ENCODE measurements at regions not wholly inside any gene's neighbourhood (a gene's known extent, or its start where the extent isn't known, plus 50 kb on each side); places are given as distances from the start of the nearest gene placed in this dataset.
A peak's percentile ranks its signal among the peaks of the same experiment; 100 is the strongest.

DNA sequence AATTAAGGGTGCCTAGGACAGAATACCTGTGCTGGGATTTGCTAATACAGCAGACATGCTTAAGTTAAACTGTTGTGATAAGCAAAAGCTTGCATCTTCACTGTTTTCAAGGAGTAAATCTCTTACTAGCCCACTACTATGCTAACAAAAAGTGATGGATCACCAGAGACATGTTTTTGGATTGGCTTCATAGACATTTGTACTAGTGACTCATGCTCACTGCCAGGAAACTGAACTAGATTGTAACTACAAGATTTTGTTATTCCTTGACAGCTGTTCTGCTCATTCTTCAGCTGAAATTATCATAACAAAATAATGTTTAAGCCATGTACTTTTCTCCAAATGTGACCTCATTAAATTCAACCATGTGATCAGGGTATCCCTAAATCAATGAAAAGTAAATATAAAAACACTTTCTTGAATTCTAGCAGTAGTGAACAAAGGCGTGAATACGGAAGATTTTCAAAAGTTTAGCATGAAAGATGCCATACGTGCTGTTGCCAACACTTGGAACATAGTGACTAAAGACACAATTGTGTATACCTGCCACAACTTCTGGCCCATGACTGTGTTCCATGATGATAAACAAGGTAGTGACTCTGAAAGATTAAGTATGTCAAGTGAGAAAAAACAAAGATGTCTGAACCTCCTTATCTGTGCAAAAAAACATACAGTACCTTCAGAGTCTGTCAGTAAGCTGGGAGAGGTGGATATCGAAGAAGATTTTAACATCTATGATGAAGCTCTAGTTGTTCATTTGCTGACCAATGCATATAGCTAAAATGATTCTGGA lies 154.0 kb downstream of the BTC start:
- Histone ChIP-seq H3K27ac (no peak overlapping the region), H3K4me1 (replicated peaks in 1 of 2) (no peaks in the 10 kb centered on the region), H3K4me3 (no peak overlapping the region)
- WGBS, 10 experiments, result 0 to 100% (median 82%) methylated on average over 1 to 4 of the region's 4 CpGs
- in situ Hi-C loops (cut with MboI; ENCODE audit: low pct_unique_long_range_greater_than_20kb in 2 of 9, low sequenced_read_pairs in 9 of 9, unreplicated experiment in 9 of 9), result no loop called here
- ATAC-seq (replicated peaks in 6 of 8), result peak in 3 of 8 experiments; percentile 67 to 96 (median 93)

DNA sequence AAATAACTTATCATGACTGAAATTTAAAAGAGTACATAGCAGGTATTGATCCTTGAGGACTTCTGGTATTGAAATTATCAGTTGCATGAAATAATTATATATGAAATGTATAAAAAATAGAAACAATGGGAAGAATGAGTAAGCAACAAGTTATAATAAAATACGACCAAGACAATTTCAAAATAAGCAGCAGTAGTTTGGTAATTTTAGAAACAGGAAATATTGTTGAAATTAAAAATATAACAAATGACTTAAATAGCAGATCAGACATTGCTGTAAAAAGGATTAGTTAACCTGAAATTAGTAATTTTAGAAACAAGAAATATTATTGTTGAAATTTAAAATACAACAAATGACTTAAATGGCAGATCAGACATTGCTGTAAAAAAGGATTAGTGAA lies 152.3 kb downstream of the BTC start:
- no peaks in the 10 kb centered on the region for H3K4me1 ChIP-seq (replicated peaks in 1 of 2)
- H3K4me3 ChIP-seq, result no peak overlapping the region
- H3K27ac ChIP-seq, result no peak overlapping the region
- in situ Hi-C loops (cut with MboI; ENCODE audit: low pct_unique_long_range_greater_than_20kb in 2 of 9, low sequenced_read_pairs in 9 of 9, unreplicated experiment in 9 of 9), result no loop called here
- 3 to 100% (median 83%) methylated on average over 1 of the region's 1 CpG; no CpG with 5 or more reads in 1 of the 10 experiments for WGBS, 10 experiments
- ATAC-seq (replicated peaks in 6 of 8), result no peak

DNA sequence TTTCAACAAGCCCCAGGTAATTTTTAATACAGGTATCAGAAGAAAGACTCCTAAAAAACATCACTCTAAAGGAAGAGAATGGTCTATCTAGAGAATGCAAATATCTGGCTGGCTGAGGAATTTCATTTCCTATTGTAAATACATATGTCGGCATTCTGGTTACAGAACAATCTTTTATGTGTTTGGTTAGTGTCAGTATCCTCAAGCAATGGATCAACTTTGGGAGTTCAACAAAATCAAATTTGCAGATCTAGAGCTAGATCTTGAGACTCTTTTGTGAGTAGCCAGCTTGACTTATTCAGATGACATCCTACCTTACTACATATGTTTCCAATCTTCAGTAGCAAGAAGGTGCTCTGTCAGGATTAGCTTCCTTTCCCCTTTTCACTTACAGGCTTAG lies 145.1 kb downstream of the BTC start:
- in situ Hi-C loops (cut with MboI; ENCODE audit: low pct_unique_long_range_greater_than_20kb in 2 of 9, low sequenced_read_pairs in 9 of 9, unreplicated experiment in 9 of 9), result no loop called here

DNA sequence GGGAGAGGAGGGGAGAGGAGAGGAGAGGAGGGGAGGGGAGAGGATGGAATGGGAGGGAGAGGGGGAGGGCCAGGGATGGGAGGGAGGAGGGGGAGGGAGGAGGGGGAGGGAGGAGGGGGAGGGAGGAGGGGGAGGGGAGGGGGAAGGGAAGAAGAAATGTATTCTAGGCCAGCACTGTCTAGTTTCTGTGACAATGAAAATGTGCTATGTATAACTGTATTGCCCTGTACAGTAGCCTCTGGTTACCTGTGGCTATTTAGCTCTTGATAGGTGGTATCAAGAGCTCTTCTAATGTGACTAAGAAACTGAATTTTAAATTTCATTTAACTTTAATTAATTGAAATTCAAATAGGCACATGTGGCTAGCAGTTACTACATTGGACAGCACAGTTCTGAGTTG lies 143.1 kb downstream of the BTC start:
- in situ Hi-C loops (cut with MboI; ENCODE audit: low pct_unique_long_range_greater_than_20kb in 2 of 9, low sequenced_read_pairs in 9 of 9, unreplicated experiment in 9 of 9), result loop anchor here in 3 of 9 experiments (25.0 kb wide), 4 partner anchors 114 to 314 kb away; partner anchors contain the start of gene EREG (in 1 of the 3)
- Histone ChIP-seq H3K4me3 (no peak overlapping the region), H3K27ac (no peak overlapping the region), H3K4me1 (replicated peaks in 1 of 2) (no peaks in the 10 kb centered on the region)
- no peak for ATAC-seq (replicated peaks in 6 of 8)

More for the DNA sequence above, 145.1 kb downstream of the BTC start:
- no peak for ATAC-seq (replicated peaks in 6 of 8)
- 86 to 100% (median 100%) methylated on average over 1 of the region's 1 CpG; no CpG with 5 or more reads in 3 of the 10 experiments for WGBS, 10 experiments
- Histone ChIP-seq H3K4me3 (no peak overlapping the region), H3K4me1 (replicated peaks in 1 of 2) (no peaks in the 10 kb centered on the region), H3K27ac (no peak overlapping the region)

DNA sequence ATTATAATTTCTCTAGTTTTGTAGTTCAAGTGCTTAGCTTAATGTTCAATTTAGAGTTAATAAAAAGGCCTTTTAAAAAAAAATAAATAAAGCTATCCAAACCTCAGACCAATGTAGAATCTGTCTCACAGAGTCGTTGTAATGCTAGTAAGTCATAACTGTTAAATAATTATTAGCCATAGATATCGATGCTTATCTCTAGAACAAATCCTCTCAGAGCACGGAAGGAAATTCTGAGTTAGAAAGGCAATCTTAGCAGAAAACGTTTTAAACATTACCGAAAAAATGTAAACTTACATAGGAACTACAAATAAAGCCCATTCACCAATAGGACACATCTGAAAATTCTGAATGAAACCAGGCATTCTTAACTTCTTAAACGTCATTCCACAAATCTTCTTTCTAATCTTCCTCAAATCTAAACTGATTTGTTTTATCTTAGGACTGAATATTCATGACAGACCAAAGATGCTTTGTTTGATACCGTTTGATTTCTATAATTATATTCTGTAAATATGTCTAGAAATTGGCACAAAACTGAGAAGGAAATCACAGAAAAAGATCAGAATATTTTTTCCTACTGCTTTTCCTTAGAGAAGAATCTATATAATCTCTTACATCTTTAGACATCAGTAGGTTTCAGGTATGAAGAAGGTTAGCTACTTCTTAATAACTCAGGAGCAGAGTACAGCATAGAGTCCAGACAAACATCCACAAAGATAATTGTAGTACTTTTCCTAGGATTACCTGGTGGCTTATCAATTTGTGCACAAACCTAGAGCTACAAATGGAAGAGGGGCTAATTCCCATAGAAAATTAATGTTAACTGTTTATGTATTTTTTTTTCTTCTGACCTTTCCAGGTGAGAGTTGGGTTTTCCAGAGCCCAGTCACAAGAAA lies 140.7 kb downstream of the BTC start:
- no peaks in the 10 kb centered on the region for H3K4me1 ChIP-seq (replicated peaks in 1 of 2)
- WGBS, 10 experiments, result 56 to 93% (median 66%) methylated on average over 3 to 7 of the region's 7 CpGs
- in situ Hi-C loops (cut with MboI; ENCODE audit: low pct_unique_long_range_greater_than_20kb in 2 of 9, low sequenced_read_pairs in 9 of 9, unreplicated experiment in 9 of 9), result loop anchor here in 3 of 9 experiments (25.0 kb wide), 4 partner anchors 116 to 316 kb away; partner anchors contain the start of gene EREG (in 1 of the 3)
- no peak for ATAC-seq (replicated peaks in 6 of 8)
- H3K27ac ChIP-seq, result no peak overlapping the region
- no peak overlapping the region for H3K4me3 ChIP-seq

DNA sequence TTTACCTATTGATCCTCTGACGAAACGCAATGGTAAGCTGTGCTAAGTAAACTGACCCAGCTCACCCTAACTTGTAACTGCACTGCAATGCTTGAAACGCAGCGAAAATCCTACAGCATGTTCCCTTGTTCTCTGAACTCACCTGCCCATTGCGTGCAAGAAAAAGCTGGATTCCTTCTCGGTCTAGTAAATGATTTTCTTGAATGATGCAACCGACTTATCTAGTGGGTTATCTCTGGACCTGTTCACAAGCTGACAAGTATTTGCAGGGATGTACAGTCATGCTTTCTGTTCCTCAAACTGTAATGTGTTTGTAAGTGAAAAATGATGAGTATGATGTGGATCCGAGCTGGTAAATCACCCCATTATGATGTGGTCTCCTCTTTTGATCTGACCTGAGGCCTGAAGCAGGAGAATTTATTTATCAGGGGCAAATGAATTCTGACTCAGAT lies 140.1 kb downstream of the BTC start:
- Histone ChIP-seq H3K27ac (no peak overlapping the region), H3K4me3 (no peak overlapping the region), H3K4me1 (replicated peaks in 1 of 2) (no peaks in the 10 kb centered on the region)
- WGBS, 10 experiments, result 33 to 100% (median 81%) methylated on average over 1 to 8 of the region's 8 CpGs; no CpG with 5 or more reads in 2 of the 10 experiments
- ATAC-seq (replicated peaks in 6 of 8), result no peak
- in situ Hi-C loops (cut with MboI; ENCODE audit: low pct_unique_long_range_greater_than_20kb in 2 of 9, low sequenced_read_pairs in 9 of 9, unreplicated experiment in 9 of 9), result loop anchor here in 3 of 9 experiments (25.0 kb wide), 4 partner anchors 117 to 317 kb away; partner anchors contain the start of gene EREG (in 1 of the 3)

GRCh38 chr4:74656596-74656995 lies 137.7 kb downstream of the BTC start:
- in situ Hi-C loops (cut with MboI; ENCODE audit: low pct_unique_long_range_greater_than_20kb in 2 of 9, low sequenced_read_pairs in 9 of 9, unreplicated experiment in 9 of 9), result loop anchor here in 3 of 9 experiments (25.0 kb wide), 4 partner anchors 119 to 319 kb away; partner anchors contain the start of gene EREG (in 1 of the 3)
- Histone ChIP-seq H3K4me3 (no peak overlapping the region), H3K4me1 (replicated peaks in 1 of 2) (no peaks in the 10 kb centered on the region), H3K27ac (no peak overlapping the region)
- ATAC-seq (replicated peaks in 6 of 8), result no peak
- WGBS, 10 experiments, result 56 to 100% (median 100%) methylated on average over 1 of the region's 1 CpG; no CpG with 5 or more reads in 1 of the 10 experiments

GRCh38 chr4:74658116-74658515 lies 136.2 kb downstream of the BTC start:
- 44 to 100% (median 91%) methylated on average over 1 of the region's 1 CpG; no CpG with 5 or more reads in 4 of the 10 experiments for WGBS, 10 experiments
- Histone ChIP-seq H3K27ac (no peak overlapping the region), H3K4me1 (replicated peaks in 1 of 2) (no peaks in the 10 kb centered on the region), H3K4me3 (no peak overlapping the region)
- in situ Hi-C loops (cut with MboI; ENCODE audit: low pct_unique_long_range_greater_than_20kb in 2 of 9, low sequenced_read_pairs in 9 of 9, unreplicated experiment in 9 of 9), result loop anchor here in 3 of 9 experiments (25.0 kb wide), 4 partner anchors 121 to 321 kb away; partner anchors contain the start of gene EREG (in 1 of the 3)
- no peak for ATAC-seq (replicated peaks in 6 of 8)

GRCh38 chr4:74659576-74660411 lies 134.5 kb downstream of the BTC start:
- no peak overlapping the region for H3K27ac ChIP-seq
- 21 to 100% (median 72%) methylated on average over 1 to 3 of the region's 3 CpGs; no CpG with 5 or more reads in 1 of the 10 experiments for WGBS, 10 experiments
- ATAC-seq (replicated peaks in 6 of 8), result peak in 4 of 8 experiments; percentile 36 to 94 (median 68)
- in situ Hi-C loops (cut with MboI; ENCODE audit: low pct_unique_long_range_greater_than_20kb in 2 of 9, low sequenced_read_pairs in 9 of 9, unreplicated experiment in 9 of 9), result loop anchor here in 3 of 9 experiments (25.0 kb wide), 4 partner anchors 122 to 322 kb away; partner anchors contain the start of gene EREG (in 1 of the 3)
- H3K4me3 ChIP-seq, result no peak overlapping the region
- no peaks in the 10 kb centered on the region for H3K4me1 ChIP-seq (replicated peaks in 1 of 2)

DNA sequence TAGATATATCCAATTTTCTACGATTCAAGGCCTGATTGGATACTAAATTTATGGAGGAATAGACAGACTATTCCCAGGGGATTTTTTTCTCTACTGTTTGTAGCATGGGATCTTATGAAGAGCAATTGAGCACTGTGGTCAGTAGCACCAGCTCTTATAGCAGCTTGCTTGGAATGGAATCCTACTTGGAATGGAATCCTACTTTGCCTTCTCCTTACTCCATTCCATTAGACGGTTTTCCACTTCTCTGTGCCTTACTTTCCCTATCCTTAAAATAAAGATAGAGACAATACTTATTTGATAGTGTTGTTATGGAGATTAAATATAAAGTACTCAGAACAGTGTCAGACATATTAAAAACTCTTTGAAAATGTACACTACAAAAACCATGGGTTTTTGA lies 133.5 kb downstream of the BTC start:
- 64 to 100% (median 95%) methylated on average over 1 to 2 of the region's 2 CpGs; no CpG with 5 or more reads in 2 of the 10 experiments for WGBS, 10 experiments
- no peak for ATAC-seq (replicated peaks in 6 of 8)
- H3K4me3 ChIP-seq, result no peak overlapping the region
- in situ Hi-C loops (cut with MboI; ENCODE audit: low pct_unique_long_range_greater_than_20kb in 2 of 9, low sequenced_read_pairs in 9 of 9, unreplicated experiment in 9 of 9), result loop anchor here in 3 of 9 experiments (25.0 kb wide), 4 partner anchors 124 to 324 kb away; partner anchors contain the start of gene EREG (in 1 of the 3)
- no peaks in the 10 kb centered on the region for H3K4me1 ChIP-seq (replicated peaks in 1 of 2)
- no peak overlapping the region for H3K27ac ChIP-seq

DNA sequence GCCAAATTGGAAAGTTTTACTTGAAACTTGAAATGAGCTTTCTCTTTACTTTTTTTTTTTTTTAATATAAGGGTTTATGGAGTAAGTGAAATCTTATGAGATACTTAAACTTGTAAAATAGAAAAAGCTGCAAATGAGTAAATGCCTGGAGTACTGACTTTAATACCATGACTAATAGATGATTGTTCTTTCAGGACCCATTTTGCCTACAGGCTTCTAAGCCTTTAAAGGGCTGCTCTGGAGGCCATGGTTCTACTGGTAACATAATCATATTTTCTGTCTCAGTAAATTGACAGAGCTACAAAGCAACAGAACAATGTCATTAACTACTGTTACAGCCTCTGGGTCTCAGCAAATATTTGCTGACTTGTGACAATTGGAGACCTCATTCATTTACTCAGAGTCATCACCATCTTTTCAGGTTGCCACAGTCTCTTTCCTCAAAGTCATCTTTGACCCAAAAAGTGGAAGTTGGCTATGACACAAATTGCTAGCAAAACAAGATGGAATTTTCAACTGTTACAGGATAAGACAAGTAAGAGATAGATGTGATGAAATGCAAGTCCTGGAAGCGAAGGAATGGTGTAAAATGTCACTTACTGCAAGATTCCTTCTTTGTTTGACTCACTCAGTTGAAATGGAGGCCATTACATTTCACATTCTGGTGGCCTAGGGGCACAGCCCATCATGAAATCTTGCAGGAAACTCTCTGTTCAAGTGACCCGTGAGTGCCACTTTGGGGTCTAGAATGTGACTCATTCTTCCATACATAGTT lies 132.7 kb downstream of the BTC start:
- ATAC-seq (replicated peaks in 6 of 8), result no peak
- no peak overlapping the region for H3K27ac ChIP-seq
- H3K4me1 ChIP-seq (replicated peaks in 1 of 2), result no peaks in the 10 kb centered on the region
- H3K4me3 ChIP-seq, result no peak overlapping the region
- in situ Hi-C loops (cut with MboI; ENCODE audit: low pct_unique_long_range_greater_than_20kb in 2 of 9, low sequenced_read_pairs in 9 of 9, unreplicated experiment in 9 of 9), result loop anchor here in 3 of 9 experiments (25.0 kb wide), 4 partner anchors 124 to 324 kb away; partner anchors contain the start of gene EREG (in 1 of the 3)
- 0 to 100% (median 80%) methylated on average over 1 to 2 of the region's 2 CpGs; no CpG with 5 or more reads in 3 of the 10 experiments for WGBS, 10 experiments
